ENCODE measurements at regions not wholly inside any gene's neighbourhood (a gene's known extent, or its start where the extent isn't known, plus 50 kb on each side); places are given as distances from the start of the nearest gene placed in this dataset.
"Not testable (repeated sequence)": the region's sequence is repeated elsewhere in the genome, so short reads cannot be mapped to it uniquely, and the experiment has no call there.

DNA sequence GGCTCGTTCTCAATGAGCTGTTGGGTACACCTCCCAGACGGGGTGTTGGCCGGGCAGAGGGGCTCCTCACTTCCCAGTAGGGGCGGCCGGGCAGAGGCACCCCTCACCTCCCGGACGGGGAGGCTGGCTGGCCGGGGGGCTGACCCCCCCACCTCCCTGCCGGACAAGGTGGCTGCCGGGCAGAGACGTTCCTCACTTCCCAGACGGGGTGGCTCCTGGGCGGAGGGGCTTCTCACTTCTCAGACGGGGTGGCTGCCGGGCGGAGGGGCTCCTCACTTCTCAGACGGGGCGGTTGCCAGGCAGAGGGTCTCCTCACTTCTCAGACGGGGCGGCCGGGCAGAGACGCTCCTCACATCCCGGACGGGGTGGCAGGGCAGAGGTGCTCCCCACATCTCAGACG, 160.7 kb downstream of the POTEC start:
- not testable (repeated sequence) for H3K4me3 ChIP-seq (ENCODE audit: low read depth, low read length); DNase-seq (ENCODE audit: low read depth)

- DNase-seq (ENCODE audit: low read depth); H3K4me3 ChIP-seq (ENCODE audit: low read depth, low read length): not testable (repeated sequence)
Observed at GRCh38 chr18:14379489-14379888, 163.9 kb downstream of the POTEC start.

- DNase-seq (ENCODE audit: low read depth); H3K4me3 ChIP-seq (ENCODE audit: low read depth, low read length): not testable (repeated sequence)
Observed at GRCh38 chr18:14378376-14378775, 165.0 kb downstream of the POTEC start.

DNA sequence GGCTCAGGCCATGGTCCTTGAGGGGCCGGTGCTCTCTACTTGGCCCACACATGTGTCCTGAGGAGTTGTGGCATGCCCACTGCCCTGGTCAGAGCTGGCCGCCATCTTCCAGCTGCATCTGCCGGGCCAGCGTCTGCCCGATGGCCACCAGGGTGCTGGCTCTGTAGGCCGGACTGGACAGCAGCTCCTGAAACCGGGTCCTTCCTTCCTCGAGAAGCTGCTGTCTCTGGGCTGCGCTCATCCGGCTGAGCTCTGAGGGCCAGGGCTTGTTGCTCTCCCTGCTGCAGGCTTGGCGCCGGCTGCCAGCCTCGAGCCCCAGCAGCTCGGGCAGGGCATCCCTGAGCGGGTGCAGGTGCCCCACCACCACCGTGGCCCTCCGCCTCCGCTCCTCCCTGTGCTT, 182.1 kb downstream of the POTEC start:
- DNase-seq (ENCODE audit: low read depth); H3K4me3 ChIP-seq (ENCODE audit: low read depth, low read length): not testable (repeated sequence)

- peak; percentile 35 for DNase-seq (ENCODE audit: low read depth)
- H3K4me3 ChIP-seq (ENCODE audit: low read depth, low read length), result not testable (repeated sequence)
Observed at GRCh38 chr18:14357553-14358297, 185.7 kb downstream of the POTEC start.

DNA sequence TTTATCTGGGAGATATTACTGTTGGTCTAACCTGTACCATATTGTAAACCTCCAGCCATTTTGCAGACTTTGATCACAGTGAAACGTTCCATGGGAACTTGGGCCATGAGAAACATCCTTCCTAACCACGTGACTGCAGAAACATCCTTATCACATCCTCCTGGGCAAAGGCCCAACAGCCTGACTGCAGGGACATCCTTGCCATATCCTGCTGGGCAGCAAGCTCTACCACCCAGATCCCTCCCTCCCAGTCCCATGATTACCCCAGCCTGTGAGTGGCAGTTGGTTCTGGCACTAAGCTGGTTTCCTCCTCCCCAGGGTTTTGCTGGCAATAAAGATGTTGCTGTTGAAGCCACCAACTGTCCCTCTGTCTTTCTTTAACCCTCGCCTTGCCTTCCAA, 201.2 kb downstream of the POTEC start:
- not testable (repeated sequence) for DNase-seq (ENCODE audit: low read depth); H3K4me3 ChIP-seq (ENCODE audit: low read depth, low read length)

DNA sequence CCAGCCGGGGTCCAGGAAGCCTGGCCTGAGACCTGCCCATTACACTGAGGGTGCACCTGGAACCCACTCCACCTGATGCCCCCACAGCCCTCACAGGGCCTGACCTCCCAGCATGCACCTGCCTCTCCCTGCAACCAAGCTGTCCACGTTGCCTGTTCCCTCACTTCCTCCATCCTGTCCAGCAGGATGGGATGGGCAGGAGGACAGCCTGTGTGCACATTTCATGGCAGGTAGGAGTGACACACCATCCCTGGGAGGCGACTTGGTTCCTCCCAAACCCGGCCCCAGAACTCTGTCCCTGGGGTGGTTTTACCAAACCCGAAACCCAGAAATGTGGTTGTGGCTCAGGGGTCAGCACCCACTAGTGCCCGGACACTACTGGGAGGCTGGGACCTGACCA, 203.8 kb upstream of the ZNF519 start:
- DNase-seq (ENCODE audit: low read depth); H3K4me3 ChIP-seq (ENCODE audit: low read depth, low read length): not testable (repeated sequence)

GRCh38 chr18:14321217-14321616, 189.0 kb upstream of the ZNF519 start:
- DNase-seq (ENCODE audit: low read depth); H3K4me3 ChIP-seq (ENCODE audit: low read depth, low read length): not testable (repeated sequence)

- not testable (repeated sequence) for DNase-seq (ENCODE audit: low read depth); H3K4me3 ChIP-seq (ENCODE audit: low read depth, low read length)
Observed at GRCh38 chr18:14301255-14301654, 169.0 kb upstream of the ZNF519 start.

GRCh38 chr18:14295081-14295480, 162.8 kb upstream of the ZNF519 start:
- DNase-seq (ENCODE audit: low read depth), result not testable (repeated sequence)

GRCh38 chr18:14285053-14285452, 152.8 kb upstream of the ZNF519 start:
- peak; percentile 2 for DNase-seq (ENCODE audit: low read depth)
- H3K4me3 ChIP-seq (ENCODE audit: low read depth, low read length), result no peak overlapping the region
- no peak for TF ChIP-seq CTCF (IDR thresholded peaks at IDR 0.05; ENCODE audit: low read depth, low read length)
- no peak for TF ChIP-seq MYC (IDR thresholded peaks at IDR 0.05; ENCODE audit: low read depth, low read length)
- TF ChIP-seq POLR2A (IDR thresholded peaks at IDR 0.05; ENCODE audit: extremely low read depth, insufficient read length), result no peak
- TF ChIP-seq, protein P1, sequence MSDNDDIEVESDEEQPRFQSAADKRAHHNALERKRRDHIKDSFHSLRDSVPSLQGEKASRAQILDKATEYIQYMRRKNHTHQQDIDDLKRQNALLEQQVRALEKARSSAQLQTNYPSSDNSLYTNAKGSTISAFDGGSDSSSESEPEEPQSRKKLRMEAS (IDR thresholded peaks at IDR 0.05; ENCODE audit: low read depth, low read length), result no peak

More at GRCh38 chr18:14295081-14295480, 162.8 kb upstream of the ZNF519 start:
- not testable (repeated sequence) for H3K4me3 ChIP-seq (ENCODE audit: low read depth, low read length)

DNA sequence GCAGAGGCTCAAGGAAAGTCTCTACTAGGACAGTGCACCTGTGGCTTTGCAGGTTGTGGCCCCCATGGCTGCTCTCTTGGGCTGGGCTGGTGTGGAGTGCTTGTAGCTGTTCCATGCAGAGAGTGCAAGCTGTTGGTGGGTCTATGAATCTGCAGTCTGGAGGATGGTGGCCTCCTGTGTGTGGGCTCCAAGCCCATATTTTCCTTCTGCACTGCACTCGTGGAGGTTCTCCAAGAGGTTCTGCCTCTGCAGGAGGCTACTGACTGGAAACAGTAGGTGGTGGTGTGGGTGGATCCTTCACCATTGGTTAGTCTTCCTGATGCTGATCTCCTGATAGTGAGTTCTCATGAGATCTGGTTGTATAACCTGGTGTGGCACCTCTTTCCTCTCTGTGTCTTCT, 143.2 kb upstream of the ZNF519 start:
- DNase-seq (ENCODE audit: low read depth), result not testable (repeated sequence)

GRCh38 chr18:14265637-14266410, 133.6 kb upstream of the ZNF519 start:
- not testable (repeated sequence) for H3K4me3 ChIP-seq (ENCODE audit: low read depth, low read length); DNase-seq (ENCODE audit: low read depth)

More for the DNA sequence above, 143.2 kb upstream of the ZNF519 start:
- H3K4me3 ChIP-seq (ENCODE audit: low read depth, low read length), result not testable (repeated sequence)

DNA sequence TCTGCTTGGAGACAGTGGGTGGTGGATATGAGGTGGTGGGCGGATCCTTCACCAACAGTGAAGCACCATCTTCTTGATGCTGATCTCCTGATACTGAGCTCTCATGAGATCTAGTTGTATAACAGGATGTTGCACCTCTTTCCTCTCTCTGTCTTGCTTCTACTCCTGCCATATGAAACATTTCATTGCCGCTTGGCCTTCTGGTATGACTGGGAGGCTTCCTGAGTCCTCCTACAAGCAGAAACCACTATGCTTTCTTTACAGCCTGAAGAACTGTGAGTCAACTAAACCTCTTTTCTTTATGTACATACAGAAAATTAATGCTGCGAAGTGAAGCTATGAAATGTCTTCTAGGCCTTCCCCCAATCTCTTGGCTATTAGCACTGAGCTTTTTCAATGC, 130.6 kb upstream of the ZNF519 start:
- not testable (repeated sequence) for H3K4me3 ChIP-seq (ENCODE audit: low read depth, low read length); DNase-seq (ENCODE audit: low read depth)

DNA sequence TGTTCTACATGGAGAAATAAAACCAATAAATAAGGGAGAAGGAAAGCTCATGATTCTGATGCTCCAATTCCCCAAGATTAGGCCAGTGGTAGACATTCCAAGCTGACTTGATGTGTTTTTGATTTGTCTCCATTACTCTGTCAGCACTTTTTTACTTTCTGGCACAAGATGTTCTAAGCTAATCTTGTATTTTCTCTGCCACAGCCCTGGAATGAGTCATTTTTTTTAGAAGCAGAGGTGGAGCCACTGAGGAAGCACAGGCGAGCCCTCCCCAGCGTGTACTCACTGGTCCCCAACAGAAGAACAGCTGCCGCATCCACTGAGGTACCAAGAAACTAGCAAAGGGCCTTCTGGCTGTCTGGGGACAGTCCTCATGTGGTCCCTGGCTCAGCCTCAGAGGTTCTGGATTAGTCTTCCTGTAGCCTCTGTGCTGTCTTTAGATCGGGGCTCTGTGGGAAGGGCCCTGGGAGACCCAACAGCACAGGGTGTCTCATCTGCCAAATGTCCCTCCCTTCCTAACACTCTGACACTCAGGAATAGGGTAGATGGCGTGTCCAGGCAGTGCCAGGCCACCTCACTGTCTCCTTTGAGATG, 117.9 kb upstream of the ZNF519 start:
- not testable (repeated sequence) for H3K4me3 ChIP-seq (ENCODE audit: low read depth, low read length); DNase-seq (ENCODE audit: low read depth)

GRCh38 chr18:14239224-14239623, 107.0 kb upstream of the ZNF519 start:
- H3K4me3 ChIP-seq (ENCODE audit: low read depth, low read length); DNase-seq (ENCODE audit: low read depth): not testable (repeated sequence)

GRCh38 chr18:14236356-14237048, 104.3 kb upstream of the ZNF519 start:
- H3K4me3 ChIP-seq (ENCODE audit: low read depth, low read length); DNase-seq (ENCODE audit: low read depth): not testable (repeated sequence)

Data from NB4 (cell line).